ENCODE measurements at regions not wholly inside any gene's neighbourhood (a gene's known extent, or its start where the extent isn't known, plus 50 kb on each side); places are given as distances from the start of the nearest gene placed in this dataset.

DNA sequence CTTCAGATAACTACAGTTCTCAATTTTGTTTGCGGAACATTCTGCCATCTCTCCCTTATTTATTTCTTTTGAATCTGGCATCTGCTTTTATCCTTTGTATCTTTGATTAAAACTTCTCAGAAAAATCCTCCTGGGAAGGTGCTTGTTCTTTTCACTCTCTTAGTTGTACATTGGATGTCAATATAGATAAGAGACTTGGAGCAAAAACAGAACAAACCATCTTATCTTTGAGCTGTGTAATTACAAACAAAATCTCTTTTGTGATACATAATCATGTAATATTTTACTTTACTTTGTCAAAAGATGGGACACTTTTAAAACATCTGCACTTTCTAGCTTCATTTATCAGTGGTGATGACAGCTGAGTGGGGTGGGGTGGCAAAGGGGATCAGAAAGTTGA is 307.2 kb upstream of the LYPLAL1 start:
- no peaks in the 10 kb centered on the region for H4K20me1 ChIP-seq (ENCODE audit: insufficient read depth)
- no peak overlapping the region for H3K27ac ChIP-seq (ENCODE audit: low read depth, low read length)
- no peak for ATAC-seq
- H3K9ac ChIP-seq (ENCODE audit: low read length): no peak overlapping the region
- no peaks in the 10 kb centered on the region for H3K9me3 ChIP-seq (ENCODE audit: control insufficient read depth in 1 of 2, insufficient read depth in 1 of 2, low read depth in 1 of 2, low read length in 2 of 2)
- ChIA-PET CTCF (no interaction called here), RAD21 (ENCODE audit: low non-redundant PET in 1 of 2, low total read pairs in 2 of 2, uncharacterized antibody in 2 of 2, unreplicated experiment in 2 of 2) (no interaction called here), POLR2A (no interaction called here)
- no peak overlapping the region for H2AFZ ChIP-seq (ENCODE audit: low read depth, low read length, poor library complexity, severe bottlenecking)
- H3K9me2 ChIP-seq (ENCODE audit: insufficient read depth): no peaks in the 10 kb centered on the region
- intact Hi-C loops (cut with micrococcal nuclease): no loop called here
- H3K79me2 ChIP-seq (ENCODE audit: insufficient read depth, low read length): no peaks in the 10 kb centered on the region
- no TSS peak for BruUV-seq (replicated peaks)
- no peaks in the 10 kb centered on the region for H3K27me3 ChIP-seq (ENCODE audit: insufficient read depth, low read length)
- H3K4me3 ChIP-seq (replicated peaks in 1 of 2; ENCODE audit: low read depth in 1 of 2, low read length in 2 of 2): no peak overlapping the region
- H3K4me2 ChIP-seq (ENCODE audit: low read length): no peak overlapping the region
- DNase-seq (ENCODE audit: low read depth, low spot score): no peak
- H3K4me1 ChIP-seq (ENCODE audit: control insufficient read depth in 1 of 2, insufficient read depth in 2 of 2, low read length in 2 of 2): no peaks in the 10 kb centered on the region
- TF ChIP-seq TCF7L2 (IDR thresholded peaks at IDR 0.05; ENCODE audit: borderline replicate concordance, extremely low read depth, insufficient read depth, insufficient read length) (no peak), EGR1 (IDR thresholded peaks at IDR 0.05; ENCODE audit: low read depth) (no peak), FOSL1 (IDR thresholded peaks at IDR 0.05; ENCODE audit: low read depth) (no peak)
- no peaks in the 10 kb centered on the region for H3K36me3 ChIP-seq (ENCODE audit: control insufficient read depth in 1 of 2, insufficient read depth in 2 of 2, low read length in 2 of 2)

DNA sequence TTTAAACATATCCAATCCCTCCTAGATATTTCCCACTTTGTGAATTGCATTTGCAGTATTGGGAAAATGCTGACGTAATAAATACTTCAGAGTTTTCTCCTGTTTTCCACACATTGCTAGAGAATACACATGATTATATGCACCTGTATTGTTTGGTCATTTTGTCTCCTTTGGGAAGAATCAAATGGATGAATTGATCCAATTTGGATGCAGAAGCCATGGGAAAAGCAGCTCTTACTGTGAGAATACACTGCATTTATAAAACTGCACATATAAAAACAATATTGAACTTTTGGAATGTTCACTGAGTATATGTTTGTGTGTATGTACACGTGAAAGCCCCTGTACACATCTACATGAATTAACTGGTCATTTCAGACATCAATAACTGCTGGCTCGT is 306.6 kb upstream of the LYPLAL1 start:
- Histone ChIP-seq H3K27ac (ENCODE audit: low read depth, low read length) (no peak overlapping the region), H3K9ac (ENCODE audit: low read length) (no peak overlapping the region), H3K4me2 (ENCODE audit: low read length) (no peak overlapping the region), H2AFZ (ENCODE audit: low read depth, low read length, poor library complexity, severe bottlenecking) (peak overlapping the region; percentile 37), H3K9me2 (ENCODE audit: insufficient read depth) (no peaks in the 10 kb centered on the region), H3K27me3 (ENCODE audit: insufficient read depth, low read length) (no peaks in the 10 kb centered on the region), H3K9me3 (ENCODE audit: control insufficient read depth in 1 of 2, insufficient read depth in 1 of 2, low read depth in 1 of 2, low read length in 2 of 2) (no peaks in the 10 kb centered on the region), H3K36me3 (ENCODE audit: control insufficient read depth in 1 of 2, insufficient read depth in 2 of 2, low read length in 2 of 2) (no peaks in the 10 kb centered on the region), H3K79me2 (ENCODE audit: insufficient read depth, low read length) (no peaks in the 10 kb centered on the region), H4K20me1 (ENCODE audit: insufficient read depth) (no peaks in the 10 kb centered on the region), H3K4me3 (replicated peaks in 1 of 2; ENCODE audit: low read depth in 1 of 2, low read length in 2 of 2) (no peak overlapping the region), H3K4me1 (ENCODE audit: control insufficient read depth in 1 of 2, insufficient read depth in 2 of 2, low read length in 2 of 2) (no peaks in the 10 kb centered on the region)
- BruUV-seq (replicated peaks): no TSS peak
- RAD21 ChIA-PET (ENCODE audit: low non-redundant PET in 1 of 2, low total read pairs in 2 of 2, uncharacterized antibody in 2 of 2, unreplicated experiment in 2 of 2): no interaction called here
- DNase-seq (ENCODE audit: low read depth, low spot score) (no peak), ATAC-seq (no peak)
- TF ChIP-seq EZH2 (IDR thresholded peaks at IDR 0.05) (no peak), CEBPB (IDR thresholded peaks at IDR 0.05; ENCODE audit: low read depth) (no peak), JUND (IDR thresholded peaks at IDR 0.05) (no peak), RAD21 (IDR thresholded peaks at IDR 0.05; ENCODE audit: low read depth) (no peak)
- CTCF ChIA-PET: no interaction called here
- POLR2A ChIA-PET: no interaction called here
- intact Hi-C loops (cut with micrococcal nuclease): no loop called here
